ENCODE measurements at regions not wholly inside any gene's neighbourhood (a gene's known extent, or its start where the extent isn't known, plus 50 kb on each side); places are given as distances from the start of the nearest gene placed in this dataset.

DNA sequence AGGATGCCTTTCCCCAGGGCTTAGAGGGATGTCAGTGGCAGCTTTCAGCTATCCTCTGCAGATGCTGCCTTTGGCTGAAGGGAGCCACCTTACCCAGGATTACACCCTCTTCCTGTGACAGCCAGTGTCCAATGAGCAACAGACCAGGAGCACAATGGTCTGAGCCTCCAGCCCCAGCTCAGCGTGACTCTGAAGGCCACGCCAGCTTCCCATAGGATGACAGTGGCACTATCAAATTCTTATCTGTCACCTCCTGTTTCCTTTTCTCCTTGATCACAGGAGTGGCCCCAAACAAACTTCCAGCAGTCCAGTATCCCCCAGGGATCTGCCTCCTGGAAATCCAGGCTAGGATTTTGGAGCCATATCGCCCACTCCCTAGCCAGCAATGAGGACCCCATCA is 226.9 kb downstream of the SETD4 start:
- Histone ChIP-seq H3K27me3 (no peaks in the 10 kb centered on the region), H3K4me1 (no peaks in the 10 kb centered on the region), H3K9me3 (no peaks in the 10 kb centered on the region), H3K27ac (no peak overlapping the region), H3K4me3 (no peak overlapping the region), H3K36me3 (no peaks in the 10 kb centered on the region)
- 86% methylated on average over 3 of the region's 3 CpGs for WGBS
- TF ChIP-seq EP300 (IDR thresholded peaks at IDR 0.05) (no peak), POLR2AphosphoS5 (IDR thresholded peaks at IDR 0.05) (no peak), POLR2A (IDR thresholded peaks at IDR 0.05) (no peak)
- TF ChIP-seq, protein P1, sequence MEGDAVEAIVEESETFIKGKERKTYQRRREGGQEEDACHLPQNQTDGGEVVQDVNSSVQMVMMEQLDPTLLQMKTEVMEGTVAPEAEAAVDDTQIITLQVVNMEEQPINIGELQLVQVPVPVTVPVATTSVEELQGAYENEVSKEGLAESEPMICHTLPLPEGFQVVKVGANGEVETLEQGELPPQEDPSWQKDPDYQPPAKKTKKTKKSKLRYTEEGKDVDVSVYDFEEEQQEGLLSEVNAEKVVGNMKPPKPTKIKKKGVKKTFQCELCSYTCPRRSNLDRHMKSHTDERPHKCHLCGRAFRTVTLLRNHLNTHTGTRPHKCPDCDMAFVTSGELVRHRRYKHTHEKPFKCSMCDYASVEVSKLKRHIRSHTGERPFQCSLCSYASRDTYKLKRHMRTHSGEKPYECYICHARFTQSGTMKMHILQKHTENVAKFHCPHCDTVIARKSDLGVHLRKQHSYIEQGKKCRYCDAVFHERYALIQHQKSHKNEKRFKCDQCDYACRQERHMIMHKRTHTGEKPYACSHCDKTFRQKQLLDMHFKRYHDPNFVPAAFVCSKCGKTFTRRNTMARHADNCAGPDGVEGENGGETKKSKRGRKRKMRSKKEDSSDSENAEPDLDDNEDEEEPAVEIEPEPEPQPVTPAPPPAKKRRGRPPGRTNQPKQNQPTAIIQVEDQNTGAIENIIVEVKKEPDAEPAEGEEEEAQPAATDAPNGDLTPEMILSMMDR (IDR thresholded peaks at IDR 0.05), result no peak
- DNase-seq (ENCODE audit: low spot score in 2 of 2), result no peak

DNA sequence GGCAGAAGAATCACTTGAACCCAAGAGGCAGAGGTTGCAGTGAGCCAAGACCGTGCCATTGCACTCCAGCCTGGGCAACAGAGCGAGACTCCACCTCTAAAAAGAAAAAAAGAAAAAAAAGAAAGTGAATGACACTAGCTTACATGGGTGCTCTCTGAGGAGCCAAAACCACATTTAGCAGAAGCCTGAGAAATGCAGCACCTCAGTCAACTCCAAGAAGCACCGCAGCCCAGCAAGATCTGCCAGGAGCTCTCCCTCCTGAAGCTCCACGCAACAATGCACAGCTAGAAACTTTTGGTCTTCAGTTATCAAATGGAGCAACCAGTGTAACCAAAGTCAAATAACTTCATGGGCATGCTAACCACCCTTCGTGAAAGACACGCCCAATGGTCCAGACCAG is 229.1 kb downstream of the SETD4 start:
- 93% methylated on average over 6 of the region's 6 CpGs for WGBS
- Histone ChIP-seq H3K4me1 (no peaks in the 10 kb centered on the region), H3K9me3 (no peaks in the 10 kb centered on the region), H3K27me3 (no peaks in the 10 kb centered on the region), H3K4me3 (no peak overlapping the region), H3K27ac (no peak overlapping the region), H3K36me3 (no peaks in the 10 kb centered on the region)
- TF ChIP-seq, protein P1 (IDR thresholded peaks at IDR 0.05), result no peak
- no peak for TF ChIP-seq POLR2A (IDR thresholded peaks at IDR 0.05)
- no peak for TF ChIP-seq POLR2AphosphoS5 (IDR thresholded peaks at IDR 0.05)
- TF ChIP-seq EP300 (IDR thresholded peaks at IDR 0.05), result no peak
- DNase-seq (ENCODE audit: low spot score in 2 of 2), result no peak

DNA sequence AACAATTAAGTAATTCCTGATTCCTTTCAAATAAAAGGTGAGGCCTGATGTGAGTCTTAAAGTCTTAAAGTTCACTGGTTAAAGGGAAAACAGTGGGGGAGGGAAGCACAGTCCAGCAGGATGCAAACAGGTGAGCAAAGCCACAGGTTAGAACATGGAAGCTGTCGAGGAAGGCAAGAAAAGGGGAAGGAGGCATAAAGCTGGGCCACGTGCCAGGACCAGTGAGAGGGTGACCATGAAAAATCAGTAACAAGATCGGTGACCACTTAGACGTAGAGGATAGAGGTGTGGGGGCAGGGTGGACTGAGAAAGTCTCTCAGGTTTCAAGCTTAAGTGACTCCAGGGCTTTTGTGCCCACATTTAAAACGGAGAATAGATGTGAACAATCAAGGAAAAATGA is 231.3 kb downstream of the SETD4 start:
- TF ChIP-seq POLR2AphosphoS5 (IDR thresholded peaks at IDR 0.05), result no peak
- TF ChIP-seq EP300 (IDR thresholded peaks at IDR 0.05), result no peak
- TF ChIP-seq, protein P1 (IDR thresholded peaks at IDR 0.05), result no peak
- no peak for TF ChIP-seq POLR2A (IDR thresholded peaks at IDR 0.05)
- no peak for DNase-seq (ENCODE audit: low spot score in 2 of 2)
- 50% methylated on average over 5 of the region's 5 CpGs for WGBS

DNA sequence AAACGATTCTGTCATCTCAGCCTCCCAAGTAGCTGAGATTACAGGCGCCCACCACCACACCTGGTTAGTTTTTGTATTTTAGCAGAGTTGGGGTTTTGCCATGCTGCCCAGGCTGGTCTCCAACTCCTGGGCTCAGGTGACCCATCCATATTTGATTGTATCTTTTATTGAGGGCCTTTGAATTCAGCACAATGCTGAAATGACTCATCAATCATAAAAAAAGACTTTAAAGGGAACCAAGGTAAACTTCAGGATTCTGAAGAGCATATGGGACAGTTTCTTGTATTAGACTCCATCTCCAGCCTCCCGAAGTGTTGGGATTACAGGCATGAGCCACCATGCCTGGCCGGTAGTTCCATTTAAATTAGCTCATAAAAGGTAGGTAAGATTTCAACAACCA is 232.2 kb downstream of the SETD4 start:
- Histone ChIP-seq H3K4me1 (peaks cover 8% of the 10 kb centered on the region), H3K36me3 (no peaks in the 10 kb centered on the region), H3K9me3 (no peaks in the 10 kb centered on the region), H3K4me3 (no peak overlapping the region), H3K27ac (no peak overlapping the region), H3K27me3 (no peaks in the 10 kb centered on the region)
- TF ChIP-seq POLR2A (IDR thresholded peaks at IDR 0.05), result no peak
- TF ChIP-seq POLR2AphosphoS5 (IDR thresholded peaks at IDR 0.05), result no peak
- TF ChIP-seq, protein P1 (IDR thresholded peaks at IDR 0.05), result no peak
- TF ChIP-seq EP300 (IDR thresholded peaks at IDR 0.05), result no peak
- no peak for DNase-seq (ENCODE audit: low spot score in 2 of 2)
- 95% methylated on average over 4 of the region's 4 CpGs for WGBS

More for the DNA sequence above, 231.3 kb downstream of the SETD4 start:
- Histone ChIP-seq H3K9me3 (no peaks in the 10 kb centered on the region), H3K4me3 (no peak overlapping the region), H3K27me3 (no peaks in the 10 kb centered on the region), H3K27ac (no peak overlapping the region), H3K36me3 (no peaks in the 10 kb centered on the region), H3K4me1 (peaks cover 8% of the 10 kb centered on the region)

DNA sequence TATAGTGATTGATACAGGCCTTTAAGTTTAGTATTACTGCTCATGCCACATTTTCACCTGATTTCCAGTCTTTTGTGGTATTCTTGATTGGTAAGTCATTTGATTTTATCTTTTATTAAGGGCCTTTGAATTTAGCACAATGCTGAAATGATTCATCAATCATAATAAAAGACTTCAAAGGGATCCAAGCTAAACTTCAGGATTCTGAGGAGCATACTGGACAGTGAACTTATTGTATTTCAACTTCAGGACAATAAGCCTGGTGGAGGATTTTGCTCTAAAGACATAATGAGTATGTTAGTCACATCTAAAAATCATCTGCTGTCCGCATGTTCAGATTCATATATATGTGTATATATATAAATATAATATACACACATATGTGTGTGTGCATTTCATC is 233.3 kb downstream of the SETD4 start:
- Histone ChIP-seq H3K27me3 (no peaks in the 10 kb centered on the region), H3K9me3 (no peaks in the 10 kb centered on the region), H3K4me3 (no peak overlapping the region), H3K36me3 (no peaks in the 10 kb centered on the region), H3K4me1 (peaks cover 8% of the 10 kb centered on the region), H3K27ac (no peak overlapping the region)
- DNase-seq (ENCODE audit: low spot score in 2 of 2), result no peak
- 90% methylated on average over 1 of the region's 1 CpG for WGBS
- TF ChIP-seq POLR2A (IDR thresholded peaks at IDR 0.05) (no peak), POLR2AphosphoS5 (IDR thresholded peaks at IDR 0.05) (no peak), EP300 (IDR thresholded peaks at IDR 0.05) (no peak)
- TF ChIP-seq, protein P1 (IDR thresholded peaks at IDR 0.05), result no peak

Data from suprapubic skin (tissue), 4 donors.